HG03571 (cell line): ENCODE measurements at regions not wholly inside any gene's neighbourhood (a gene's known extent, or its start where the extent isn't known, plus 50 kb on each side); places are given as distances from the start of the nearest gene placed in this dataset.

Experiments used
- ATAC-seq: cut with Tn5 transposase; IDR thresholded peaks from one replicate; pipeline ENCODE4 v1.9.1; 2021; ENCODE audit not compliant: unreplicated experiment

GRCh38 chr14:71201840-71202239 lies 294.6 kb downstream of the PCNX1 start:
- ATAC-seq, result no peak

GRCh38 chr14:71202881-71203280 lies 295.6 kb downstream of the PCNX1 start:
- ATAC-seq, result no peak

- no peak for ATAC-seq
Observed at GRCh38 chr14:71203306-71203705, 296.0 kb downstream of the PCNX1 start.

GRCh38 chr14:71204231-71204630 lies 297.0 kb downstream of the PCNX1 start:
- no peak for ATAC-seq

GRCh38 chr14:71204768-71205167 lies 297.5 kb downstream of the PCNX1 start:
- no peak for ATAC-seq

GRCh38 chr14:71206123-71206522 lies 298.9 kb downstream of the PCNX1 start:
- no peak for ATAC-seq

GRCh38 chr14:71206766-71207371 lies 299.6 kb downstream of the PCNX1 start:
- ATAC-seq, result no peak

- no peak for ATAC-seq
Observed at GRCh38 chr14:71208702-71209357, 301.6 kb downstream of the PCNX1 start.

- no peak for ATAC-seq
Observed at GRCh38 chr14:71209888-71210287, 302.6 kb downstream of the PCNX1 start.

- ATAC-seq, result no peak
Observed at GRCh38 chr14:71212093-71212492, 304.8 kb downstream of the PCNX1 start.

- no peak for ATAC-seq
Observed at GRCh38 chr14:71212683-71213107, 305.4 kb downstream of the PCNX1 start.

- ATAC-seq, result no peak
Observed at GRCh38 chr14:71214241-71214640, 307.0 kb downstream of the PCNX1 start.

GRCh38 chr14:71220462-71220861 lies 313.2 kb downstream of the PCNX1 start:
- no peak for ATAC-seq

- no peak for ATAC-seq
Observed at GRCh38 chr14:71221119-71221518, 313.9 kb downstream of the PCNX1 start.

GRCh38 chr14:71225113-71225512 lies 317.9 kb downstream of the PCNX1 start:
- no peak for ATAC-seq

- ATAC-seq, result no peak
Observed at GRCh38 chr14:71228711-71229110, 321.5 kb downstream of the PCNX1 start.

GRCh38 chr14:71229875-71230274 lies 322.6 kb downstream of the PCNX1 start:
- ATAC-seq, result no peak

GRCh38 chr14:71230897-71231296 lies 323.6 kb downstream of the PCNX1 start:
- ATAC-seq, result no peak

GRCh38 chr14:71231521-71232393 lies 324.5 kb downstream of the PCNX1 start:
- ATAC-seq, result no peak

- no peak for ATAC-seq
Observed at GRCh38 chr14:71232506-71232905, 325.2 kb downstream of the PCNX1 start.

GRCh38 chr14:71235875-71236274 lies 328.6 kb downstream of the PCNX1 start:
- ATAC-seq, result no peak

GRCh38 chr14:71236487-71236886 lies 329.2 kb downstream of the PCNX1 start:
- no peak for ATAC-seq
